Activated T-helper 9 cell treated with anti-CD3 and anti-CD28 coated beads, Interleukin-2, amount 50 U/mL, for 16 hours (primary cell): ENCODE measurements at regions not wholly inside any gene's neighbourhood (a gene's known extent, or its start where the extent isn't known, plus 50 kb on each side); places are given as distances from the start of the nearest gene placed in this dataset.
"Not testable (repeated sequence)": the region's sequence is repeated elsewhere in the genome, so short reads cannot be mapped to it uniquely, and the experiment has no call there.

ENCODE experiments used
- DNase-seq: peaks from one replicate; pipeline ENCODE4 v3.0.0-alpha.2; 2020; ENCODE audit warnings: low read depth

DNA sequence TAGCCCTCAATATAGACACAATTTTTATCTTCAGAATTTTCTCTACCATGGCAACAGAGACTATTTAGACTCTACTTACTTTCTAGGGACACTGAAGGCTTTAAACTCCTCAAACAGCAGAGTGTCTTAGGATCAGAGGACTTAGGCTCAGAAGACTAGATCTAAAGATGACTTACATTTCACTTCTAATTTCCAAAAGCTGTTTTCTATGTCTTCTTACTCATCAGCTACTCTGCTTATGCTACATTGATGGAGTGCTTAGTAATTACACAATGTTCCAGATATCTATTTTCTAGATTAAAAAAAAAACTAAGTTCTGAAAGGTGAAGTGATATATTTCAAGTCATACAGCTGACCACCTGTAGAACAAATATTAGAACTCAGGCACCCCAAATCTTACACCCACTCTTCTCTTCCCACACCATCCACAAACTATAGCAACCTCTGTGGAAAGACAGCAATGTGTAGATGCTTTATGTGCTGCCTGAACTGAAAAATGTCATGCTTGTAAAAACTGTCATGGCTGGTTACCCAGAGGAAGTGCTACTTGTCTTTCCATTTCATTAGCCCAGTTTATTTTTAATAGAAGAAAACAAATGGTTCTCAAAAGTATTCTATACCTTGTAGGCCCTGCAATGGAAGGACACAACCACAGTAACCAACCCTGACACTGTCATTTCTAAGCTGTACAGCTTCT lies 831.0 kb upstream of the ACVR2A start:
- DNase-seq: no peak

DNA sequence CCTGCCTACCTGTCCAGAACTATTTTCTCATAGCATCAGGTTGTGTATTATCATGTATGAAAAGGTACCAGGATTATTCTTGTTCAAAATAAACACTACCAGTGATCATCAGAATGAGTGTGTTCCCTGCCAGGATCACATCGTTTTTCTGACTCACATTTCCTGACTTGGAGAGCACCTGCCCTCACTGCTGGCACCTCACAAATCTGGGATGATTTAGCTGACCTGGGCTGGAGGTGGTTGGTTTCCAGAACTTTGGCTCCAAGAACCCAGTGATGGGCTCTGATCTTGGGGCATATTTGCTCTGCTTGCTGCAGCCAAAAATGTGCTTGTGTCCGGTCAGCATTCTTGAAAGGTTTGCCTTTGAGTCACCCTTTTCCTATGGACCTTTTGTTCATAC lies 836.3 kb upstream of the ACVR2A start:
- no peak for DNase-seq

DNA sequence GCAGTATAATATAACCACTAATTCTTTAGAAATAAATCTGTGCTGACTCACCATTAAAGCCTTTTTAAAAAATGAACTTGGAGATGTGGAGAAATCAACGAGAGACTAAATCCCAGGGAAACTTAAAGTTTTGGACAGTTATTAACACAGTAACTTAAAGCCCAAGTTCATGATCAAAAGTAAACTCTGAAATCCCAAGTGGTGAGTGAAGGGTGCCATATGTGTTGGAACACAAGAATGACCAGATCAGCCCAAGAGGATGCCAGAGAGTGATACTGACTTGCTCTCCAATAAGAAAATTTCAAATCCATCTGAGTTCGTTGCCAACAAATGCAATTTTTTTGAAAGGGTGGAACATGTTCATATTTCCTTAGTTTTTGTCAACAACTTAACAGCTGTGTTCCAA lies 838.1 kb upstream of the ACVR2A start:
- no peak for DNase-seq

DNA sequence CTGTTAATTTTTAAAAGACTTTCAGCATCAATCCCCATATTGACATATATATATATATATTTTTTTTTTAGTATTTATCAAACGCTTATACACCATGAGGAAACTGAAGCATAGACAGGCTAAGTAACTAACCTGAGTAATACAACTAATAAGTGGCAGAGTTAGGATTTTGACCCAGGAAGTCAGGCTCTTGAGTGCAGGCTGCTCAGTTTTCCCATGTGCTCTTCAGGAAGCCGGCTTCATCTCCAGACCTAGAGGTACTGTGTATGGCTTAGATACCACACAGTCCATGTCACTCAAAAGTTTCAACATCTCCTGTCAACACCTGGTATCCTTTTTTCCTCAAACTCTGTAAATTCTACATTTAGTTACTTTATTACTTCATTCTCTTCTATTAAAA lies 841.7 kb upstream of the ACVR2A start:
- no peak for DNase-seq

DNA sequence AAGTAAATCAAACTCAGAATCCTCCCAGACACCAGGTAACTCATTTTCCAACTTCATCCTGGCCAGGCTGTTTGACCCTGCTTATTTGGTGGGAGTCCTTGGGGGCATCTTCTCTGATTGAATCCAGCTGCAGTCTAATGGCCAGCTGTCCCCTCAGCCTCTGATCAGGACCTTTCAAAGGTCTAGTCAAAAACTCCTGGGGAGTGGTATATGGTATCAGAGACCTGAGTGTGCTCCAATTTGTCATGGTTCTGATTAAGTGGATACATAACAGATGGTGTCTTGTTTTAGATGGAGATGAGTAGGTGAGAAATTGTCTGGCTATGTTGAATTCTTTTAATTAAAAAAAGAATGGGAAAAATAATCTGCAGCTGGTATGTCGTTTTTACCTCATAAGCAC lies 842.6 kb upstream of the ACVR2A start:
- no peak for DNase-seq

DNA sequence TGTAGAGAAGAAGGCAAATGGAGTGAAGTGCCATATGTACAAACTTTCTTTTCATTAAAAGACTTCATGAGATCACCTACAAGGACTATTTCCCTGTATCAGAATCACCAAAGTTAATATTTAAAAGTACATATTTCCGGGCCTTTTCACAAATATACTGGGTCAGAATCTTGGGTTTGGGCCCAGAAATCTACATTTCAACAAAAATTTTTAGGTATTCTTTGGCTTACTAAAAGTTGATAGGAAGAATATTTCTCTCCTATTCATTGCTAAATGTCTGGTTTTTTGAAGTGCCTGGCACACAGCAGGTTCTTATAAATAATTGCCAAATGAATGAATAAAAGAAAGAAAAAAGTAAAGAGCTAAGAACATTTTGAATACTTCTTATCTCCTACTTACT lies 843.8 kb upstream of the ACVR2A start:
- no peak for DNase-seq

DNA sequence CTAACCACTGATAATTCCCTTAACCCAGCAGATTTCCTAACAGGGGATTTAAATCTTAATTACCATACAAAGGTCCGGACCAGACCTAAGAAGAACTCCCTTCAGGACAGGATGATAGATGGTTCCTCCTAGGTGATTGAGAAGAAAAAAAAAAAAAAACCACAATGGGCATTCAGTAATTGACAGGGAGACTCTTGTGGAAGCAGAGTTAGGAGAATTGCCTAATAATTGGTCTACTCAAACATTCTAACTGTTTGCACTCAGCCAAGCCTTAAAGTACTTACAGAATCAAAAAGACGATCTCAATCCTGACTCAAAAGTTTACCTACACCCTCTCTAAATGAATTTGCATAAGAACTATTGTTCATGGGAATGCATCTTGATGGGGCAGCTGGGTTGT lies 844.7 kb upstream of the ACVR2A start:
- not testable (repeated sequence) for DNase-seq

DNA sequence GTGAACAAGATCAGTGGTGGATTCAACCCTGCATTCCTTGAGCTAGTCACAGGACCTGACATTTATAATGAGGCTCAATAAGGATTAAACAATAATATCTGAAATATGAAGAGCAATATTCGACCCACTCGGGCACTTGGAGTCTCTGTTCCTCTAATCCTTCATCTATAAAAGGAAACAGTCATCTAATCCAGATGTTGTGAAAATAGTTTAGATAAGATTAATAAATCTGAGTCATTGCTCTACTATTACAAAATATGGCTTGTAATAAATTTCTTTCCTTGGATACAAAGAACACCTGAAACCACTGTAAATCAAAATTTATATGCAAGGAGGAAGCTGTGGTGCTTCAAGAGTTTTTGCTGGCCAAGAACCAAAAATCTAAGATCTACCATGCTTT lies 846.9 kb upstream of the ACVR2A start:
- DNase-seq: no peak

DNA sequence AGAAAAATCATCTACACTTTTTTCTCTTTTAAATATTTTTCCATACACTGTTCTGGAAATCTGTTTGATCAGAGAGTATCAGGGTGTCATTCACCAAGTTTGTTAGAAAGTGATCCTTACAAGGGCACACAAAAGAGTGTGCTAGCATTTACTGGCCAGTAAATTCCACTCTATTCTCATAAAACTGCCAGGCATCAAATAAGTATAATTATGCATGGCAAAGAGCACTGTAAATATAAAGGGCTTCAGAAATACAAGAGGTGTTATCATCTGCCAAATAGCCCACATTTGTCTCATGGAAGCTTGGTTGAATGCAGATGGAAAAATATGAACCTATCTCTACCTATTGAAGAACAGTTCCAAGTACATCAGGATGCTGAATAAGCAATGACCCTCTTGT lies 847.3 kb upstream of the ACVR2A start:
- no peak for DNase-seq

DNA sequence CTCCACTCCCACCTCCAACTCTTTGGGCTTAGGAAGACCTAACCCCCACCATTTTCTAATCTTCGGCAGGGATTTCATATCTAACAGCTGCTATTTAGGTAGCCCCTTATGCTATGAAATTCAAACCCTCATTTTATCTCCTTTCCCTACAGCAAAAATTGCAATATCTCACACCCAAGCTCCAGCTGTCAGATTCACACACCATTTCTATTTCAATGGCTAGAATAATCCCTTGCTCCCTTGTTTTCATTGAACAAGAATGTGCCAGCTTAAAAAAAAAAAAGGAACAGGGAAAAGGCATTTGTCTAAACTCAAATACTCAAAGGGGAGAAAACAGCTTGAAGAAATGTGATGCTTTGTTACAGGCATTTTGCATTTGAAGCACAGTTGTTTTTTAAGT lies 850.6 kb upstream of the ACVR2A start:
- no peak for DNase-seq

DNA sequence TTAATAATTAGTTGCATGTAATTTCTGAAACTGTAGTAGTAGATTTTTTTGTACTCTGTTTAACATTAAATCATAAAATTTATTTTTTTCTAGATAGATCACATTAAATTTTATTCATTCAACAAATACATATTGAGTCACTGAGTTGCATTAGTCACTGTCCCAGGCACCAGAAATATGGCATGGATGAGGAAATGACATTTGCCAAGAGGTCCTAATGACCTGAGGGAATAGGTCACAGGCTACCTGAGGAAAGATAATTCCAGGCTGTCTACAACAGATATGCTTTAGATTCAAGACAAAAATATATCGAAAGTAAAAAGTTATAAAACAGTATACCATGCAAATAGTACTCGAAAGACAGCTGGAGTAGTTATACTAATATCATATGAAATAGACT lies 852.4 kb upstream of the ACVR2A start:
- DNase-seq: no peak

DNA sequence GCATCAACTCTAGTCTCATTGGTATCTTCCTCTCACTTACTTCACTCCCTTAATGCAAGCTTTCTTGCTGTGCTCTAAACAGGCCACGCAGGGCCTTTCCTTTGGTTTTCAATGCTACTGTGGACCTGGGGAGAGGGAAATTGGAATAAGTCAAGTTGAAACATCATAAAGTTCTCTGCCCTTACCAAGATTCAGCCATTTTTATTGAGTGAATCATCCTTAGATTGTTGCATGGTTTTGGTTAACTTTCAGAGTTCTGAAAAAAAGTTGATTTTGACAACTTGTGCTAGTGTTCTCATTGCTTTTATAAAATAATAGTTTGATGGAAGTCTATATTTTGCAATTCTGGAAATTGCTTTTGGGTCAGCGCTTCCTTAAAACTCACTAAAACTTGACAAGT lies 852.8 kb upstream of the ACVR2A start:
- DNase-seq: no peak

DNA sequence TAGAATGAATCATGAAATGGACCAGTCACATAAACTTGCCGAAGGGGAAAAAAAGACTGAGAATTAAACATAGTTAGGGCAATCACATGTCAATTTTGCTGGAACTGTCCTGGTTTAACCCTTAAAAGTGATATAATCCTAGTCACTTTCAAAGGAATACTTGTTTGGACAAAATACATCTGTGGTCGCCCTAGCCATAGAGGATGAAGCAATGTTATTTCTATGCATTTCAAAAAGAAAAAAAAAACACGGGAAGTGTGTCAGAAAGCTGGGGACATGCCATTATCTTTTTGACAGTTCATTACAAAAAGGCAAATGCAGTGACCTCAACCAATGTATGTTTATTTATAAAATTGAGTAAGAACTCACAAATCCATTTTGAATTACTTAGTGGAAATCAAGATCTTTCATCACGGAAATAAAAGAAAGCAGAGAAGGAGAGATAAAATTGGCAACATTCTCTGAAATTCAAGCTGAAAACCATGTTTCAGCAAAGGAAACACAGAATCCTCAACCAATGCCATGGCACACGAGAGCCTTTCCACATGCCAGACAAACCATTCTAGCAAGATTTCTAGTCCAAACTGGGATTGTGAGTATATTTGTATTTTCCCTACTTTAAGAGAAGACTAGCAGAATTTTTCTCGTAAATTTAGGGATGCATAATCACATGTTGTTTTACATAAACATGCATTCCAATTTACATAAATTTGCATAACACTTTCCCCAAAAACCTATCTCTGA lies 854.3 kb upstream of the ACVR2A start:
- DNase-seq: no peak

DNA sequence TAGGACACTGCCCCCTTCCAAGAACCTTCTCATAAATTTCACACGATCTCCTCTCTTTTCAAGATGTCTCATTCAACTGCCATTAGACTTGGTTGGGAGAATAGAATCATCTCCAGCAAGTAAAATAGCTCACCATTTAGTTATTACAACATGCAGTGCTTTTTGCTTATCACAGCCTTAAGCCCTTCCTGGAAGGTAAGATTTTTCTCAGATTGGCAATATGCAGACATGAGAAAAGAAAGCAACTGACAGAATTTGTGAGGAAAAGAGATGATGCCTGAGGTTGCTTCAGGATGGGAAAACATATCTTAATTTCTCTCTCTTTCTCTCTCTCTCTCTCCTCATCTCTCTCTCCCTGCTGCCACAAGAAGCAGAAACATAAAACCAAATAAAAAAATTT lies 855.1 kb upstream of the ACVR2A start:
- no peak for DNase-seq

DNA sequence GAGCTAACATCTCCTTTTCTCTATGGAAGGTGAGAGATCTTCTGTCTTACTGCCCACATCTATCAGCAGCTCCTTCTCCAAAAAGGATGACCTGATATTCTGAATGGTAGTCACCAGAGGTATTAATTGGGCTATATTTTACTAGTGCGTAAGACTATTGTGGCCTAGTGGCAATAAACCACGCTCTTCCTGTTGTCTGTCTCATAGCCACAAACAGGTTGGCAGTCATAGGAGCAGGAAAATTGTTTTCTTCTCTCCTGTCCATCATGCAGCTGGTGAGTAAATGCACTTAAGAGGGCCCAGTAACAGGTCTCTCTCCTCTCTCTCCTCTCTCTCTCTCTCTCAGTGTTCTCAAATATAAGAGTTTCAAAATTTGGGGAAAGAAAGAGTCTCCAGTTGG lies 856.8 kb upstream of the ACVR2A start:
- DNase-seq: no peak

DNA sequence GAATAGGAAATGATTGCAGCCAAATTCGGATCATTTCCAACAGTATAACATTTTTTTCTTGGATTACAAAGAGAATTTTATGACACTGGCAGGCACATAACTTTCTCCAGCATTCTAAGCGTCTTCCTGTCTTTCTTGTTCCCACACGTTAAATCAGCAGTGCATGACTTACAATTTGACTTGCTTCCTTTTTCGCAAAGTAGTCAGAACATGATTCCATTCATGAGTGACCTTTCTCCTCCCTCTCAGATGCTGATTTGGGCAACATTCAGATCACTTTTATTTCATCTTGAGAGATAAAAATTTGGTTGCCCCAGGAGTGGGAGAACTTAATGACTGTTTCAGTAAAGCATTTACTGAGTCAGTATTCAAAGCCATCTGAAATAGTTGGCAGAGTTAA lies 858.7 kb upstream of the ACVR2A start:
- DNase-seq: no peak

DNA sequence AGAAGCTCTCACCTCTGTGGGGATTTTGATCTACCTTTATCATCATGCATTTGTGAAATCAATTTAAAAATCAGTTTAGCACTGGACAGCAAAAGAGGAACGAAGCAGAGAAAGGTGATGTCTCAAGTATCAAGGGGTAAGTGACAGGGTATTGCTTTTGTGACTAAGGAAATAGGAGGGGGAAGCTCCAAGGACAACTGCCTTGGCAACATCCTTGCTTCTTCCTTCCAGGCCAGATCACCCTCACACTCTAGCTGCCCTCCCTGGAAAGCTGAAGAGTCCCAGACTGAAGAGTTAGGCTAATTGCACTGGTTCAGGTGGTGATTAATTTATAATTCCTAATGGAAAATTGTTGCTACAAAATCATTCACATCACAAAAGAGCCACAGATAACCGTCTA lies 859.1 kb upstream of the ACVR2A start:
- no peak for DNase-seq

DNA sequence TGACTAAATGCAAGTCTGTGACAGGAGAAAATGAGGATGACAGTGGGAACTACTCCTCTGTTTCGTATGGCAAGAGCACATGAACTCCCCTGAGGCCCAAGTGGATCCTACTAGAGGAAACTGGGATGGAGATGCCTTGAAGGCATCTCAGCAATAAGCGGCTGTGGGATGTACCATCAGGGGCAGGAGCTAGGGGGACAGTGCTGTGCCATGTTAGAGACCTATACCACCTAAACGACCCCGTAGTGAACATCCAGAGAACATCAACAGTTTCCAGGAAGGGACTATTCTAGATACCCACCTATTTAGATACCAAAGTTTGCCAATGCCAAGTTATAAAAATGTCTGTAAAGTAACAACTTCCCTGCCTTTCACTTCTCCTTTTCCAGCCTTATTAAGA lies 860.8 kb upstream of the ACVR2A start:
- DNase-seq: no peak

DNA sequence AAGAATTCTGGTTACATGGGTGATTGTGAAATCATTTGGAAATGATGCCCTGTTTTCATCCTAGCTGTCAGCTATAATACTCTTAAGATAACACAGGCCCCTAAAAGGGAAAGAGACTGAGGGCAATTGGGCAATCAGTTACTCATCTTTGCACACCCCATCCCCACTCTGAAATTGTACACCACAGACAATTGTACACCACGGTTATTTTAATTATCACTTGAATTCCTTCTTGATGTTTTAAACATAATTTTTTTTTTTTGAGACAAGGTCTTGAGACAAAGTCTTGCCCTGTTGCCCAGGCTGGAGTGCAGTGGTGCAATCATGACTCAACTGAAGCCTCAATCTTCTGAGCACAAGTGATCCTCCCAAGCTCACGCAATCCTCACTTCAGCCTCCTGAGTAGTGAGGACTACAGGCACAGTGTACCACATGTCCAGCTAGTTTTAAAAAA lies 862.4 kb upstream of the ACVR2A start:
- no peak for DNase-seq

DNA sequence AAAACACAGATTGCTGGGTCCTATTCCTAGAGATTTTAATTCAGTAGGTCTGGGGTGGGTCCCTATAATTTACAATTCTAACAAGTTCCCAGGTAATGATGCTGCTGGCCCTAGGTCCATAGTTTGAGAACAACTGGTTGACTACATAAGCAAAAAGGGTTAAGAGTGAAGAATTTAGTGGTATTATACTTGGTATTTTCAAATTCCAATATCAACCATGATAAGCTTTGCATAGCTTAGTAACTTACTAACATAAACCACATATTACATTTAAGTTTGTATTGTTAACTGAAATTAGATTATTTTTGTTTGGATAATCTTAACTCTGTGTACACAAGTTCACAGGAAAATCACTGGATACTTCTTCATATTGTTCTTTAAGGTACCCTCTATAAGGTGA lies 862.9 kb upstream of the ACVR2A start:
- no peak for DNase-seq

DNA sequence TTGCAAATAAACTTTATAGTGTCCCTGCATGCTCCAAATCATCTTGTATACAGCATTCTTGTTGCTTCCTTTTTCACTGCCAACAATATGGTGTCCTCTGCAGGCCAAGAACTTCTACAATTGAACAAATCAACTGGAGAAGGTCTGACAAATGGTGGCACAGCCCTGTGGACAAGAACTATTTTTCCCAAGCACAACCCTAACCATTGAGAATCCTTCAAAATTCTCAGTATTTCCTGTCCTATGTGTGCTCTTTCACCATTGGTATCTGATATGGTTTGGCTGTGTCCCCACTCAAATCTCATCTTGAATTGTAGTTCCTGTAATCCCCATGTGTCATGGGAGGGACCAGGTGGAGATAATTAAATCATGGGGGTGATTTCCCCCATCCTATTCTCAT lies 865.1 kb upstream of the ACVR2A start:
- no peak for DNase-seq

DNA sequence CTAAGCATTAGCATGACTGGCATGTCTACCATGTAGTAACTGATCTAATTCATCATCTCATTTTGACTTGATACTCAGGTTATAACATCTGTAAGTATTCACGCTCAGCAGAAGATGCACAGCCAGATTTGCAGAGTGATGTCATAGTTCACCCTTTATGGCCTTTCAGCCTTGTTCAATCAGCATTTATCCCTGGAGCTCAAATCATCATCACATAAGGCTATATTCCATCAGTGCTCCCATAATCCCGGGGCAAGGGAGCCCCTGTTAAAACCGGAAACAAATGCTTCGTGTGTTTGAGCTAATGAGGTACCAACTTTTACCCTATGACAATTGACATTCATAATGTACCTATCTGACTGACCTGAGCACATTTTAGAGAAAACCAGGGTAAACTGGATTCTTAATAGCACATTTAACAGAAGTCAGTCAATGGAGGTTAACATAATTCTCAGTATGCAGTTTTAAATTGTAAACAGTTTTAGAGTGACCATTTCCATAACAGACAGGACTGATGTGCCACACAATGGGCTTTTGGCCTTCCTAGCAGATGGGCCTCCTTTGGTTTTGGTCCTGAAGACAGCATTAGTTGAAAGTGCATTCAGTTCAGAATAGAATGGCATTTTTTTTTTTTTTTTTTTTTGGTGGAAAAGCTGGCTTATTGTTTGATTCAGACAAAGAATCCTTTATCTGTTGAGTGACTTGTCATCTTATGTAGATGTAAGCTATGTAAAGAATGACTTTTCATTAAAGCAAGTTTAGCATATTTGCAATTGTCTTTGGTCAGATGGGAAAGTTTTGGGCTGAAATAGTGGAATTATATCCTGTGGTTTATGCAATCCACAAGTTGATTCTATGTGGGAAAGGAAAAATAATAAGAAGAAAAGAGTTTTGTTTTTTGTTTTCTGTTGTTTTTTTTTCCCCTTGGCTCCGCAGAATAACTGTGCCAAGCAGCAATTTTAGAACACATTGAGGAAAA lies 866.0 kb upstream of the ACVR2A start:
- no peak for DNase-seq

DNA sequence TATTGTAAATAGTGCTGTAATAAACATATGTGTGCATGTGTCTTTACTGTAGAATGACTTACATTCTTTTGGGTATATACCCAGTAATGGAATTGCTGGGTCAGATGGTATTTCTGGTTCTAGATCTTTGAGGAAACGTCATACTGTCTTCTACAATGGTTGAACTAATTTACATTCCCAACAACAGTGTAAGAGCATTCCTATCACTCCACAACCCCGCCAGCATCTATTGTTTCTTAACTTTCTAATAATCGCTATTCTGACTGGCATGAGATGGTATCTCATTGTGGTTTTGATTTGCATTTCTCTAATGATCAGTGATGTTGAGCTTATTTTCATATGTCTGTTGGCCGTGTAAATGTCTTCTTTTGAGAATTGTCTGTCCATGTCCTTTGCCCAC lies 873.8 kb upstream of the ACVR2A start:
- not testable (repeated sequence) for DNase-seq
